Stimulated activated CD8-positive, alpha-beta memory T cell treated with anti-CD3 and anti-CD28 coated beads, Interleukin-15, amount 100 ng/mL, for 24 hours (primary cell): ENCODE measurements at regions not wholly inside any gene's neighbourhood (a gene's known extent, or its start where the extent isn't known, plus 50 kb on each side); places are given as distances from the start of the nearest gene placed in this dataset.

Experiments used
- DNase-seq: peaks from one replicate; pipeline ENCODE4 v3.0.0-alpha.2; 2020; ENCODE audit warnings: low read depth

- no peak for DNase-seq
These were observed 314.9 kb downstream of the EIPR1 start for GRCh38 chr2:3062476-3063260.

- DNase-seq, result no peak
These were observed 317.6 kb downstream of the EIPR1 start for GRCh38 chr2:3060049-3060448.

DNA sequence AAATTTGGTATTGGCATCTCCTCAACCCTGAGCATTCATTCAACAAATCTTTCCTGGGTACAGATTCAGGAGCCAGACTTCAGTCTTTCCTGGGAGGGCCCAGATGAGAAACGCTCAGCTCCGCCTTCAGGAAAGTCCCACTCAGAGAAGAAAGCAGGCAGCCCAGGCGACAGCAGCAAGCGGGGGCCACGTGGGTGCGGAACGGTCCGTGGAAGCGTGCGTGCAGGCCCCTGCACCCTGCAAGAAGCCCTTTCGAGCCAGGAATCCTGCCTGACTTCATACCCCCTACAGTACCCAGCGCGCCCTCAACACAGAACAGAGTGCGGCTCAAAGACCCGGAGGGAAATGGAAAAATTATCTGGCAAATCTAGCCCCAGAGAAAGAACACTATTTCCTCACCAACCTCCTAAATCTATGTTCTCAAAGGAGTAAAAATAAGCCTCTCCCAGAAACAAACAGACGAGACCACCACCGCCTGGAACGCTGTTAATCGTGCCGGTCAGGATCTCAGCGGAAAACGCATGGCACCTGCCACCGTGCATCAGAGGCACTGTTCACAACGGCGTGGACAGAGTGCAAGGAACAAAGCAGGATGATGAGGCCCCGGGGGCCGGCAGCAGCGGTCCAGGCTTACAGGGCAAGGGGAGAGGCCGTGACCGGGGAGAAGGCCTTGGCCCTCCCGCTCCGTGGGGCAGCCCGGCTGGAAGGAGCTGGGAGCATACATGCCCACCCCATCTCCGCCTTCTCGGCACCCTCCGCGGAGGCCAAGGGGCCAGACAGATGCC lies 318.3 kb downstream of the EIPR1 start:
- DNase-seq, result no peak

GRCh38 chr2:3054066-3054465 lies 323.6 kb downstream of the EIPR1 start:
- DNase-seq, result no peak

- no peak for DNase-seq
These were observed 326.4 kb downstream of the EIPR1 start for GRCh38 chr2:3051266-3051665.

DNA sequence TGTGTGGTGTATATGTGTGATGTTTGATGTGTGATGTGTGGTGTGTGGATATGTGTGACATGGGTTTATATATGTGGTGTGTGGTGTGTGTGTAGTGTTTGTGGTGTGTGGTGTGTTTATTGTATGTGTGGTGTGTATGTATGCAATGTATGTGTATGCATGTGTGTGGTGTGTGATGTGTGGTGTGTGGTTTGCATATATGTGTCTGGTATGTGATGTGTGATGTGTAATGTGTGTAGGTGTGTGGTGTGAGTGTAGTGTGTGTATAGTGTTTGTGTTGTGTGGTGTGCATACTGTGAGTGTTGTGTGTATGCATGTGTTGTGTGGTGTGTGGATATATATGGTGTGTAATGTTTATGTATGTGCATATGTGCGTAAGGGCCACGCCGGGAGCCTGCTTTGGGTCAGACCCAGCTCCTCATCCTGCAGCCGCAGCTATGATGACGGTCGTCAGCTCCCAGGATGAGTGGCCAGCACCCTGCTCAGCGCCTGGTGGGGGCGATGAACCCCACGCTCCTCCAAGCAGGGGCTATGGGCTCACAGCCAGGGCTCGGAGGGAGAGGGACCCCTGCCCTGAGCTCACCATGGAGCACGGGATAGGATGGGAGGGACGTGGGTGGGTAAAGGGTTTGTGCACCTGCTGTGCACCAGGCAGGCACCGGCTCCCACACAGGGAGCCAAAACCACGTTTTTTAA lies 331.3 kb downstream of the EIPR1 start:
- no peak for DNase-seq

- DNase-seq, result no peak
These were observed 332.2 kb downstream of the EIPR1 start for GRCh38 chr2:3045318-3045921.

DNA sequence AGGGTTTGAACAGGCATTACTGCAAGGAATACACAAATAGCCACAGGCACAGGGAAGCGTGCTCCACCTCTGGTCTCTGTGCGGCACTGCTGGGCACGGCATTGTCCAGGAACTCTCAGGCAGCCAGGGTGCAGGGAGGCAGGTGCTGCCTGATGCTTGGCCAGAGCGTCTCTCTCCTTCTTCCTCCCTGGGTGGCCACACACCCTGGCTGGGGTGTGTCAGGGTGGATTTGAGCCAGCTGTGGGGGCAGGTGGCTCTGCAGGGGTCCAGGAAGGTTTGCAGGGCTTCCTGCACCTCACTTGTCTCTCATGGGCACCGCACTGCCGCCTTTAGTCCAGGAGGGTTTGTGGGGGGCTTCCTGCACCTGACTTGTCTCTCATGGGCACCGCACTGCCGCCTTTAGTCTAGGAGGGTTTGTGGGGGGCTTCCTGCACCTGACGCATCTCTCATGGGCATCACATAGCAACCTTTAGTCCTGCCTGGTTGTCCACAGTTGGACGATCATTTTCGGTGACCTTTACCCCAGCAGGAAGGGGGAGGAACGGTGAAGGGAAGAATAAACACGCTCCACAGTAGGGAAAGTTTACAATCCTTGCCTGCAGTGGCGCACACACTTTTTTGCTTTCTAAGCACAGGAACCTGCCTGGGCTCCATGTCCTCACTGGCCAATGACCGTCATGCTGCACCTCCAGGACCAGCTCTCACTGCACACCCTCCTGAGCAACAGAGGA lies 332.9 kb downstream of the EIPR1 start:
- DNase-seq, result no peak

DNA sequence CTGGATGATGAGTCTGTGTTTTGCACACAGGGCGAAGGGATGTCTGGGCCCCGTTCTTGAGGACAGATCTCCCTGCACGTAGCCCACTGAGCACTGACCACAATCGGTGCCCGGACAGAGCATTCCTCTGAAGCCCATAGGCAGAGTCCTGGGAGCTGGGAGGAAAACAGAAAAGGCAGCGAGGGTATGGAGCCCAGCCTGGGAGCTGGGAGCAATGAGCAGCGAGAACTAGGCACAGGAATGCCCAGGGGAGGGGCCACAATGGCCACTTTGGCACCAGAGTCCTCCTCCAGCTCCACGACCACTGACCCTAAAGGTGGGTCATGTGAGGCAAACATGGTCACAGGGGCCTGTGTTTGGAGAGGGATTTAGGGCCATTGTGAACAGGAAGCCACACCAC lies 333.9 kb downstream of the EIPR1 start:
- DNase-seq, result no peak

- DNase-seq, result no peak
These were observed 334.7 kb downstream of the EIPR1 start for GRCh38 chr2:3042601-3043585.

DNA sequence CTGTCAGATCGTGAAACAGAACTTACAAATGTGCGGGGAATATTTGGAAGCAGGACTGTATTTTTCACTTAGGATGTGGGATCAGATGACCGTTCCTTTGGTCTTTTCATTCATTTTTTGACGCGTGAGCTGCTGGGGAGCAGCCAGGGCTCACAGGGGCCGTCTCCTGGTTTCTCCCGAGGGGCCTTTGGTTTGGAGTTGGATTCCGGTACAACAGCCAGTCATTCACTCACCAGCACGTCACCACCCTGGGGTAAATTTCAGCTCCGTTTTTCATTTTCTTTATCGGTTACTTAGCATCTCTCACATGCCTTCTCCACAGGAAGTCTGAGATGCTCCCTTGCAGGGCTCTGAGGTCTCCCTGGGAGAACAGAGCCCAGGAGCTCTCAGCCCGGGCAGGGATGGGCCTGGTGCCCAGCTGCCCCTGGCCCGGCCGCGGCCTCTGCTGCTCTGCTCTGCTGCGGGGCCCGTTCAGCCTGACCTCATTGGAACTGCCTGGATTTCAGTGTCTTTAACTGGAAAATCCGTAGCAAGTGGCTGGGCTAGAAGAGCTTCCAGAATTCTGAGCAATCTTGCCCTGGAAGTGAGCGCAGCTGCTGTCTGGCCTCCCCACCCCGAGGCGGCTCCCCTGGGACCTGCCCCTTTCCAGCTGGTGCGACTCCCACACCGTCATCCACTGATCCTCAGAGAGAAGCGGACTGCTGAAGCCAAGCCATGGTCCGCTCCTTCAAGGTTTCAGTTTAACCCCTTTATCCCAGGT lies 335.6 kb downstream of the EIPR1 start:
- DNase-seq, result no peak

DNA sequence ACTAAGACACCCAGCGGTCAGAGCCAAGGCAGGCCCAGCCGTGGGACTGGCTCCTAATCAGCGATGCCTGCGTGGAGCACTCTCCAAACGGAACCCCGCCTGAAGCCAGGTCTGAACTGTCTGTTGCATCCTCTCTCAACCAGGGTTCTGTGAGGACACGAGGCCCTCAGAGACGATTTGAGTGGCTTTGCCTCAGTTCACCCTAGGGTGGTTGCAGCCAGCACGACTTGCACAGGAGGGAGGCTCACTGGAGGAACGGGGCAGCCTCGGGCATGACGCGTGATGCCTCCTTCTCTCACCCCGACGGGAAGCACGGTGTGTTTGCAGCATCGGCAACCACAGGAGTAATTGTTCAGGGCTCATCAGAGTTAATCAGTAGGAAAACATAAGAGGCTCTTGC lies 336.4 kb downstream of the EIPR1 start:
- no peak for DNase-seq

GRCh38 chr2:3040496-3041140 lies 337.0 kb downstream of the EIPR1 start:
- no peak for DNase-seq

- no peak for DNase-seq
These were observed 337.6 kb downstream of the EIPR1 start for GRCh38 chr2:3040066-3040428.

DNA sequence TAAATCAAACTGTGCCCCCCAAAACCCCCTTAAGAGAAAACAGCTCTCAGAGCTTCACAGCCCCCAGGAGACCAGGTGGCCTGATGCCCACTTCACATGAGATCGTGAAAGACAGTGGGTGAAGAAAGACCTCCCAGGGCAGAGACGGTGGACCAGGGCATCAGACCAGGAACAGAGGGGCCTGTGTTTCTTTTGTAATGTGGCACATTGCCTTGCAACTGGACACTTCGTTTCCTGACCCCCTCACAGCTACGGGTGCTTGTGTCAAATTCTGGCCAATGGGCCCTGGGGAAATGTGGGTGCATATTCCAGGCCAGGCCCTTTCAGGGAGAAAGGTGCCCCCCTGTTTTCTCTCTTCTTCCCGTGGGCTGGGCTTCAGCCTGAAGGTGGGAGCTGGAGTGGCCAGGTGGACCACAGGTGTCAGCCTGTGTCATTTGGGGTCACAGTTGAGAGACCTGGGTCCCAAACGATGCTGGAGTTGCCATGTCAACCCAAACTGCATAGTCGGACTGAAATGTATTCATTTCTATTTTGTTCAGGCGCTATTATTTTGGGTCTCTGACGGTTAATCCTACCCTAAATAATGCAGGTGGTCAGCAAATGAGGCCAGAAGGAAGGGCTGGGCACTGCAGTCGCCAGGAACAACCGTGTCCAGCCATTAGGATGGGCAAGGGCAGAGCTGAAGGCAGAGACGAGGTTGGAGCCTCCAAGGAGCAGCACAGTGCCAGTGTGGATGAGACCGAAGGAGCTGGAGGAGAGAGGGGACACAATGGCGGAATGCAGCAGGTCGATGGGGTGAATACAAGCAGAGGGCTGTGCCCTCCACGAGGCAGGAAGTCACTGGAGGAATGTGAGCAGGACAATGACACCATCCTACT lies 338.2 kb downstream of the EIPR1 start:
- DNase-seq, result no peak

DNA sequence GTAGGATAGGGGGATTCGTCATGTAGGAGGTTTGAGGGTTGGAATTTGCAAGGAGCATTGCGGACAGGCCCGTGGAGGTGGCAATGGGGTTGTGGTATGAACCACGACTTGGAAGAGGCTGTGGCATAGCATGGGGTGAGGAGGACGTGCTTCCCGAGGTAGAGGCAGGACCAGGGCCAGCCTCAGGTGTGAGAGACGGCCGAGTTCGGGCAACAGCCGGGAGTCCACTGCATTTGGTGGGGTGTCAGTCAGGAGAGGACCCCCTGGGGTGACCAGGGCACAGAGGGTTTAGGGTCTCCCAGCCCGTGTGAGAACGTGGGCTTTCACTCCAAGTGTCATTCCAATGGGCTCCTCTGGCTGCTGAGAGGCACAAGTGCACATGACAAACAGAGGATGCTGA lies 339.0 kb downstream of the EIPR1 start:
- DNase-seq, result no peak

- DNase-seq, result no peak
These were observed 340.1 kb downstream of the EIPR1 start for GRCh38 chr2:3037196-3038194.
